CD4-positive, alpha-beta T cell treated with Interleukin-4 for 4 hours (primary cell): ENCODE measurements at regions not wholly inside any gene's neighbourhood (a gene's known extent, or its start where the extent isn't known, plus 50 kb on each side); places are given as distances from the start of the nearest gene placed in this dataset.

Experiments used
- DNase-seq: peaks from one replicate; pipeline ENCODE4 v3.0.0-alpha.2; 2020

GRCh38 chr18:2281523-2282199, 289.6 kb downstream of the METTL4 start:
- DNase-seq: no peak

- no peak for DNase-seq
Measured at GRCh38 chr18:2293109-2293839, 278.0 kb downstream of the METTL4 start.

GRCh38 chr18:2301316-2301715, 270.0 kb downstream of the METTL4 start:
- no peak for DNase-seq

GRCh38 chr18:2302012-2302411, 269.3 kb downstream of the METTL4 start:
- DNase-seq: no peak

GRCh38 chr18:2302628-2303516, 268.4 kb downstream of the METTL4 start:
- DNase-seq: no peak

GRCh38 chr18:2303517-2304238, 267.6 kb downstream of the METTL4 start:
- no peak for DNase-seq

GRCh38 chr18:2304378-2305175, 266.7 kb downstream of the METTL4 start:
- DNase-seq: no peak

- no peak for DNase-seq
Measured at GRCh38 chr18:2306606-2307005, 264.7 kb downstream of the METTL4 start.

GRCh38 chr18:2310886-2311285, 260.4 kb downstream of the METTL4 start:
- no peak for DNase-seq

GRCh38 chr18:2312440-2312839, 258.9 kb downstream of the METTL4 start:
- no peak for DNase-seq

- DNase-seq: no peak
Measured at GRCh38 chr18:2313332-2313731, 258.0 kb downstream of the METTL4 start.

GRCh38 chr18:2316082-2316750, 255.1 kb downstream of the METTL4 start:
- DNase-seq: no peak

GRCh38 chr18:2316751-2317696, 254.3 kb downstream of the METTL4 start:
- DNase-seq: no peak

GRCh38 chr18:2324459-2324858, 246.8 kb downstream of the METTL4 start:
- DNase-seq: no peak

GRCh38 chr18:2325308-2325849, 245.9 kb downstream of the METTL4 start:
- no peak for DNase-seq

GRCh38 chr18:2325933-2326332, 245.4 kb downstream of the METTL4 start:
- DNase-seq: no peak

GRCh38 chr18:2326999-2327398, 244.3 kb downstream of the METTL4 start:
- DNase-seq: no peak

GRCh38 chr18:2330764-2331163, 240.5 kb downstream of the METTL4 start:
- DNase-seq: no peak

GRCh38 chr18:2331491-2331890, 239.8 kb downstream of the METTL4 start:
- DNase-seq: no peak
